Loucy (cell line): ENCODE measurements at regions not wholly inside any gene's neighbourhood (a gene's known extent, or its start where the extent isn't known, plus 50 kb on each side); places are given as distances from the start of the nearest gene placed in this dataset.

ENCODE experiments used
- H2AFZ ChIP-seq: fragments of 200-600 bp; sonication (generic); 2 replicates; pipeline ENCODE4 v1.6.0; 2016; ENCODE audit warnings: antibody characterized with exemption, mild to moderate bottlenecking, low read length, moderate library complexity
- H3F3A ChIP-seq: fragments of 200-600 bp; 2 replicates; pipeline ENCODE4 v1.6.0; 2016; ENCODE audit warnings: antibody characterized with exemption, low read depth, mild to moderate bottlenecking
- H3K27me3 ChIP-seq: fragments of 200-600 bp; sonication (generic); 2 replicates; pipeline ENCODE4 v1.6.1; 2014; ENCODE audit warnings: low read length, mild to moderate bottlenecking; ENCODE audit not compliant: insufficient read depth, poor library complexity, severe bottlenecking
- H3K36me3 ChIP-seq: fragments of 200-600 bp; sonication (generic); 2 replicates; pipeline ENCODE4 v1.6.1; 2016; ENCODE audit warnings: low read length; ENCODE audit not compliant: insufficient read depth
- H3K4me1 ChIP-seq: fragments of 200-600 bp; sonication (generic); 2 replicates; pipeline ENCODE4 v1.5.1; 2014; ENCODE audit warnings: low read length, mild to moderate bottlenecking; ENCODE audit not compliant: insufficient read depth, poor library complexity, severe bottlenecking
- H3K4me2 ChIP-seq: fragments of 200-600 bp; sonication (generic); 2 replicates; pipeline ENCODE4 v1.6.0; 2014; ENCODE audit warnings: antibody characterized with exemption, low read length, low read depth, mild to moderate bottlenecking; ENCODE audit not compliant: poor library complexity, severe bottlenecking
- H3K4me3 ChIP-seq: fragments of 200-600 bp; sonication (generic); 2 replicates; pipeline ENCODE4 v1.5.1; 2014; ENCODE audit warnings: low read length, mild to moderate bottlenecking, mixed read lengths; ENCODE audit not compliant: poor library complexity, severe bottlenecking
- H3K79me2 ChIP-seq: fragments of 200-600 bp; sonication (generic); 2 replicates; pipeline ENCODE4 v1.6.1; 2014; ENCODE audit warnings: low read length; ENCODE audit not compliant: insufficient read depth
- H3K9ac ChIP-seq: fragments of 200-600 bp; sonication (generic); 2 replicates; pipeline ENCODE4 v1.6.0; 2014; ENCODE audit warnings: mild to moderate bottlenecking, low read depth, low read length, moderate library complexity; ENCODE audit not compliant: poor library complexity, severe bottlenecking
- H3K9me2 ChIP-seq: fragments of 200-600 bp; sonication (generic); replicated peaks from 2 replicates; pipeline ENCODE4 v1.6.1; 2016; ENCODE audit warnings: low read depth, low read length, mixed read lengths
- H3K9me3 ChIP-seq: fragments of 200-600 bp; sonication (generic); 2 replicates; pipeline ENCODE4 v1.6.1; 2014; ENCODE audit warnings: mild to moderate bottlenecking, antibody characterized with exemption, low read length, low read depth; ENCODE audit not compliant: insufficient read depth
- H4K20me1 ChIP-seq: fragments of 200-600 bp; sonication (generic); 2 replicates; pipeline ENCODE4 v1.6.0; 2014; ENCODE audit warnings: antibody characterized with exemption, low read length, mild to moderate bottlenecking; ENCODE audit not compliant: insufficient read depth, poor library complexity, severe bottlenecking
- EZH2phosphoT487 ChIP-seq: fragments of 200-600 bp; IDR thresholded peaks from 2 replicates; pipeline ENCODE4 v1.6.1; 2018; ENCODE audit warnings: antibody characterized with exemption, mild to moderate bottlenecking, moderate library complexity, borderline replicate concordance
- TF ChIP-seq, protein P1 (sequence below): fragments of 200-600 bp; sonication (generic); conservative IDR thresholded peaks from 2 replicates; pipeline ENCODE4 v1.5.1; 2014; ENCODE audit warnings: mild to moderate bottlenecking, antibody characterized with exemption, low read length

GRCh38 chr11:116371146-116371545 is 401.6 kb downstream of the BUD13 start:
- Histone ChIP-seq H3K4me1 (no peaks in the 10 kb centered on the region), H3F3A (no peaks in the 10 kb centered on the region), H3K9ac (no peak overlapping the region), H3K27me3 (no peaks in the 10 kb centered on the region), H2AFZ (no peak overlapping the region), H4K20me1 (no peaks in the 10 kb centered on the region), H3K4me2 (no peak overlapping the region), H3K36me3 (no peaks in the 10 kb centered on the region), H3K9me3 (no peaks in the 10 kb centered on the region), H3K9me2 (no peaks in the 10 kb centered on the region), H3K4me3 (no peak overlapping the region), H3K79me2 (no peaks in the 10 kb centered on the region)
- TF ChIP-seq, protein P1, sequence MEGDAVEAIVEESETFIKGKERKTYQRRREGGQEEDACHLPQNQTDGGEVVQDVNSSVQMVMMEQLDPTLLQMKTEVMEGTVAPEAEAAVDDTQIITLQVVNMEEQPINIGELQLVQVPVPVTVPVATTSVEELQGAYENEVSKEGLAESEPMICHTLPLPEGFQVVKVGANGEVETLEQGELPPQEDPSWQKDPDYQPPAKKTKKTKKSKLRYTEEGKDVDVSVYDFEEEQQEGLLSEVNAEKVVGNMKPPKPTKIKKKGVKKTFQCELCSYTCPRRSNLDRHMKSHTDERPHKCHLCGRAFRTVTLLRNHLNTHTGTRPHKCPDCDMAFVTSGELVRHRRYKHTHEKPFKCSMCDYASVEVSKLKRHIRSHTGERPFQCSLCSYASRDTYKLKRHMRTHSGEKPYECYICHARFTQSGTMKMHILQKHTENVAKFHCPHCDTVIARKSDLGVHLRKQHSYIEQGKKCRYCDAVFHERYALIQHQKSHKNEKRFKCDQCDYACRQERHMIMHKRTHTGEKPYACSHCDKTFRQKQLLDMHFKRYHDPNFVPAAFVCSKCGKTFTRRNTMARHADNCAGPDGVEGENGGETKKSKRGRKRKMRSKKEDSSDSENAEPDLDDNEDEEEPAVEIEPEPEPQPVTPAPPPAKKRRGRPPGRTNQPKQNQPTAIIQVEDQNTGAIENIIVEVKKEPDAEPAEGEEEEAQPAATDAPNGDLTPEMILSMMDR: no peak
- no peak for TF ChIP-seq EZH2phosphoT487

- no peaks in the 10 kb centered on the region for H3K9me2 ChIP-seq
- no peaks in the 10 kb centered on the region for H4K20me1 ChIP-seq
- no peak overlapping the region for H2AFZ ChIP-seq
- no peaks in the 10 kb centered on the region for H3K4me1 ChIP-seq
- TF ChIP-seq EZH2phosphoT487: no peak
- TF ChIP-seq, protein P1: no peak
- no peaks in the 10 kb centered on the region for H3K36me3 ChIP-seq
- no peaks in the 10 kb centered on the region for H3K9me3 ChIP-seq
- H3F3A ChIP-seq: no peaks in the 10 kb centered on the region
- no peak overlapping the region for H3K4me2 ChIP-seq
- H3K27me3 ChIP-seq: no peaks in the 10 kb centered on the region
- no peak overlapping the region for H3K4me3 ChIP-seq
- no peaks in the 10 kb centered on the region for H3K79me2 ChIP-seq
- H3K9ac ChIP-seq: no peak overlapping the region
Measured at GRCh38 chr11:116368784-116369183, 404.0 kb downstream of the BUD13 start.

- Histone ChIP-seq H2AFZ (no peak overlapping the region), H3K9me2 (no peaks in the 10 kb centered on the region), H3K4me1 (no peaks in the 10 kb centered on the region), H3F3A (no peaks in the 10 kb centered on the region), H3K9ac (no peak overlapping the region), H3K27me3 (no peaks in the 10 kb centered on the region), H3K4me3 (no peak overlapping the region), H4K20me1 (no peaks in the 10 kb centered on the region), H3K9me3 (no peaks in the 10 kb centered on the region), H3K79me2 (no peaks in the 10 kb centered on the region), H3K36me3 (no peaks in the 10 kb centered on the region), H3K4me2 (no peak overlapping the region)
- TF ChIP-seq EZH2phosphoT487: no peak
- TF ChIP-seq, protein P1: no peak
Measured at GRCh38 chr11:116366980-116367645, 405.7 kb downstream of the BUD13 start.
